ENCODE measurements at regions not wholly inside any gene's neighbourhood (a gene's known extent, or its start where the extent isn't known, plus 50 kb on each side); places are given as distances from the start of the nearest gene placed in this dataset.

- ChIA-PET POLR2A (no interaction called here), CTCF (no interaction called here)
- DNase-seq (ENCODE audit: low read depth, low spot score) = no peak
- H3K27me3 ChIP-seq (ENCODE audit: control insufficient read depth, insufficient read depth, low read length) = no peaks in the 10 kb centered on the region
- no peak for TF ChIP-seq CTCF (IDR thresholded peaks at IDR 0.05; ENCODE audit: low read depth, low read length)
- H3K4me3 ChIP-seq (ENCODE audit: low read depth, low read length) = no peak overlapping the region
- H3K27ac ChIP-seq (ENCODE audit: low read depth, low read length) = no peak overlapping the region
- H3K9me3 ChIP-seq (ENCODE audit: control insufficient read depth, insufficient read depth, low read length) = no peaks in the 10 kb centered on the region
Observed at GRCh38 chr6:121020656-121021055, 313.6 kb downstream of the TBC1D32 start.

GRCh38 chr6:121008553-121008952 lies 325.7 kb downstream of the TBC1D32 start:
- H3K27ac ChIP-seq (ENCODE audit: low read depth, low read length) = no peak overlapping the region
- POLR2A ChIA-PET = no interaction called here
- no peak for DNase-seq (ENCODE audit: low read depth, low spot score)
- no peaks in the 10 kb centered on the region for H3K27me3 ChIP-seq (ENCODE audit: control insufficient read depth, insufficient read depth, low read length)
- CTCF ChIA-PET = no interaction called here
- no peaks in the 10 kb centered on the region for H3K9me3 ChIP-seq (ENCODE audit: control insufficient read depth, insufficient read depth, low read length)
- H3K4me3 ChIP-seq (ENCODE audit: low read depth, low read length) = no peak overlapping the region
- TF ChIP-seq CTCF (IDR thresholded peaks at IDR 0.05; ENCODE audit: low read depth, low read length) = no peak

GRCh38 chr6:121006024-121006423 lies 328.3 kb downstream of the TBC1D32 start:
- Histone ChIP-seq H3K27me3 (ENCODE audit: control insufficient read depth, insufficient read depth, low read length) (no peaks in the 10 kb centered on the region), H3K9me3 (ENCODE audit: control insufficient read depth, insufficient read depth, low read length) (no peaks in the 10 kb centered on the region), H3K27ac (ENCODE audit: low read depth, low read length) (no peak overlapping the region), H3K4me3 (ENCODE audit: low read depth, low read length) (no peak overlapping the region)
- POLR2A ChIA-PET = no interaction called here
- TF ChIP-seq CTCF (IDR thresholded peaks at IDR 0.05; ENCODE audit: low read depth, low read length) = no peak
- no peak for DNase-seq (ENCODE audit: low read depth, low spot score)
- CTCF ChIA-PET = no interaction called here

- CTCF ChIA-PET = no interaction called here
- H3K27me3 ChIP-seq (ENCODE audit: control insufficient read depth, insufficient read depth, low read length) = no peaks in the 10 kb centered on the region
- DNase-seq (ENCODE audit: low read depth, low spot score) = no peak
- H3K27ac ChIP-seq (ENCODE audit: low read depth, low read length) = no peak overlapping the region
- no peak for TF ChIP-seq CTCF (IDR thresholded peaks at IDR 0.05; ENCODE audit: low read depth, low read length)
- H3K9me3 ChIP-seq (ENCODE audit: control insufficient read depth, insufficient read depth, low read length) = no peaks in the 10 kb centered on the region
- H3K4me3 ChIP-seq (ENCODE audit: low read depth, low read length) = no peak overlapping the region
- POLR2A ChIA-PET = no interaction called here
Observed at GRCh38 chr6:121000381-121000780, 333.9 kb downstream of the TBC1D32 start.

- Histone ChIP-seq H3K27me3 (ENCODE audit: control insufficient read depth, insufficient read depth, low read length) (no peaks in the 10 kb centered on the region), H3K9me3 (ENCODE audit: control insufficient read depth, insufficient read depth, low read length) (no peaks in the 10 kb centered on the region), H3K27ac (ENCODE audit: low read depth, low read length) (no peak overlapping the region), H3K4me3 (ENCODE audit: low read depth, low read length) (no peak overlapping the region)
- no peak for TF ChIP-seq CTCF (IDR thresholded peaks at IDR 0.05; ENCODE audit: low read depth, low read length)
- no peak for DNase-seq (ENCODE audit: low read depth, low spot score)
- ChIA-PET POLR2A (no interaction called here), CTCF (no interaction called here)
Observed at GRCh38 chr6:120996340-120996739, 337.9 kb downstream of the TBC1D32 start.

Data from AG04450 (cell line).